HL-60 (cell line): ENCODE measurements at regions not wholly inside any gene's neighbourhood (a gene's known extent, or its start where the extent isn't known, plus 50 kb on each side); places are given as distances from the start of the nearest gene placed in this dataset.

Experiments
- DNase-seq, 2 experiments: peaks; one replicate each; pipeline ENCODE4 v3.0.0-alpha.2; 2010 to 2020; ENCODE audit warnings: low read depth in 1 of 2, low spot score in 1 of 2
- H3K27ac ChIP-seq: fragments of 250-450 bp; sonication (Bioruptor Pico); replicated peaks from 2 replicates; pipeline ENCODE4 v1.5.1; 2020; ENCODE audit warnings: mild to moderate bottlenecking, moderate library complexity
- H3K27me3 ChIP-seq: fragments of 250-450 bp; sonication (Bioruptor Pico); 2 replicates; pipeline ENCODE4 v1.5.1; 2021; ENCODE audit warnings: mild to moderate bottlenecking, moderate library complexity; ENCODE audit not compliant: insufficient read depth, poor library complexity, severe bottlenecking
- H3K4me3 ChIP-seq: replicated peaks from 2 replicates; pipeline ENCODE4 v1.5.1; 2011; ENCODE audit warnings: mild to moderate bottlenecking, control low read depth, low read length; ENCODE audit not compliant: insufficient read depth
- GABPA ChIP-seq: IDR thresholded peaks from 2 replicates; pipeline ENCODE4 v1.6.1; 2012; ENCODE audit warnings: low read depth
- POLR2AphosphoS5 ChIP-seq: IDR thresholded peaks from 2 replicates; pipeline ENCODE4 v1.6.1; 2012; ENCODE audit warnings: low read depth
- SPI1 ChIP-seq: IDR thresholded peaks from 2 replicates; pipeline ENCODE4 v1.6.1; 2012; ENCODE audit warnings: low read depth, mild to moderate bottlenecking, borderline replicate concordance
- TF ChIP-seq, protein P1 (sequence below): IDR thresholded peaks from 2 replicates; pipeline ENCODE4 v1.6.1; 2012; ENCODE audit warnings: low read depth; ENCODE audit not compliant: insufficient replicate concordance
- TF ChIP-seq, protein P2 (sequence below): IDR thresholded peaks from one replicate; pipeline ENCODE4 v1.5.1; 2011; ENCODE audit warnings: low read length, control low read depth, inconsistent platforms; ENCODE audit not compliant: insufficient read depth

DNA sequence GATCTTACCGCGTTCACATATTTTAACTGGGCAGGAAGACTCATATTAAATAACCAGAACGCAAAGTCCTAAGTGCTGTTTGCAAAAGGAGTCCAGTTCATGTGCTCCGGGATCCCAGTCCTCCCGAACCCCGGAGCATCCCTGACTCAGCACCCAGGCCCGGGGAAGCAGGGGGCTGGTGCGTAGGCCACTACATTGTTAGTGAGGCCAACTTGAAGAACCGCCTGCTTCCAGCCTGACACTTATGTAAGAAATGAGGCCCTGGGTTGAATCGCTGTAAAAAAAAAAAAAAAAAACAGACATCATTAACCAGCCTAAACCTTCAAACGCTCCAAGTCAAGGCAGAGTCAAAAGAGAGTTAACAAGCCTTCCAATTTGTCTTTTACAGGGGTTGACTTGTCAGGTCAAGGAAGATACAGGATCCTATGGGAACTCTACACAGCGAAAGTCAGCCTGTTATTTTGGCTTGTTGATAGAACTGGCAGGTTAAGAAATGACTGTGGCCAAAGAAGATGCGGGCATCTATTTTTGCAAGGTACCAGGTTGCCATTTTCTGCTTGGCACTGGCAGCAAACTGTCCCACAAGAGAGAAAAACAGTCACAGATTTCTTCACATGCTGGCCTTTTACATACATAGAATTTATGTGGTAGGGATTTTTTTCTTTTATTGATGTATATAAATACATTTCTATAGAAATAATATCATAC is 93.3 kb downstream of the ACTL7B start:
- Histone ChIP-seq H3K4me3 (no peak overlapping the region), H3K27ac (no peak overlapping the region), H3K27me3 (no peaks in the 10 kb centered on the region)
- TF ChIP-seq, protein P1, sequence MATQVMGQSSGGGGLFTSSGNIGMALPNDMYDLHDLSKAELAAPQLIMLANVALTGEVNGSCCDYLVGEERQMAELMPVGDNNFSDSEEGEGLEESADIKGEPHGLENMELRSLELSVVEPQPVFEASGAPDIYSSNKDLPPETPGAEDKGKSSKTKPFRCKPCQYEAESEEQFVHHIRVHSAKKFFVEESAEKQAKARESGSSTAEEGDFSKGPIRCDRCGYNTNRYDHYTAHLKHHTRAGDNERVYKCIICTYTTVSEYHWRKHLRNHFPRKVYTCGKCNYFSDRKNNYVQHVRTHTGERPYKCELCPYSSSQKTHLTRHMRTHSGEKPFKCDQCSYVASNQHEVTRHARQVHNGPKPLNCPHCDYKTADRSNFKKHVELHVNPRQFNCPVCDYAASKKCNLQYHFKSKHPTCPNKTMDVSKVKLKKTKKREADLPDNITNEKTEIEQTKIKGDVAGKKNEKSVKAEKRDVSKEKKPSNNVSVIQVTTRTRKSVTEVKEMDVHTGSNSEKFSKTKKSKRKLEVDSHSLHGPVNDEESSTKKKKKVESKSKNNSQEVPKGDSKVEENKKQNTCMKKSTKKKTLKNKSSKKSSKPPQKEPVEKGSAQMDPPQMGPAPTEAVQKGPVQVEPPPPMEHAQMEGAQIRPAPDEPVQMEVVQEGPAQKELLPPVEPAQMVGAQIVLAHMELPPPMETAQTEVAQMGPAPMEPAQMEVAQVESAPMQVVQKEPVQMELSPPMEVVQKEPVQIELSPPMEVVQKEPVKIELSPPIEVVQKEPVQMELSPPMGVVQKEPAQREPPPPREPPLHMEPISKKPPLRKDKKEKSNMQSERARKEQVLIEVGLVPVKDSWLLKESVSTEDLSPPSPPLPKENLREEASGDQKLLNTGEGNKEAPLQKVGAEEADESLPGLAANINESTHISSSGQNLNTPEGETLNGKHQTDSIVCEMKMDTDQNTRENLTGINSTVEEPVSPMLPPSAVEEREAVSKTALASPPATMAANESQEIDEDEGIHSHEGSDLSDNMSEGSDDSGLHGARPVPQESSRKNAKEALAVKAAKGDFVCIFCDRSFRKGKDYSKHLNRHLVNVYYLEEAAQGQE: no peak
- TF ChIP-seq, protein P2, sequence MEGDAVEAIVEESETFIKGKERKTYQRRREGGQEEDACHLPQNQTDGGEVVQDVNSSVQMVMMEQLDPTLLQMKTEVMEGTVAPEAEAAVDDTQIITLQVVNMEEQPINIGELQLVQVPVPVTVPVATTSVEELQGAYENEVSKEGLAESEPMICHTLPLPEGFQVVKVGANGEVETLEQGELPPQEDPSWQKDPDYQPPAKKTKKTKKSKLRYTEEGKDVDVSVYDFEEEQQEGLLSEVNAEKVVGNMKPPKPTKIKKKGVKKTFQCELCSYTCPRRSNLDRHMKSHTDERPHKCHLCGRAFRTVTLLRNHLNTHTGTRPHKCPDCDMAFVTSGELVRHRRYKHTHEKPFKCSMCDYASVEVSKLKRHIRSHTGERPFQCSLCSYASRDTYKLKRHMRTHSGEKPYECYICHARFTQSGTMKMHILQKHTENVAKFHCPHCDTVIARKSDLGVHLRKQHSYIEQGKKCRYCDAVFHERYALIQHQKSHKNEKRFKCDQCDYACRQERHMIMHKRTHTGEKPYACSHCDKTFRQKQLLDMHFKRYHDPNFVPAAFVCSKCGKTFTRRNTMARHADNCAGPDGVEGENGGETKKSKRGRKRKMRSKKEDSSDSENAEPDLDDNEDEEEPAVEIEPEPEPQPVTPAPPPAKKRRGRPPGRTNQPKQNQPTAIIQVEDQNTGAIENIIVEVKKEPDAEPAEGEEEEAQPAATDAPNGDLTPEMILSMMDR: no peak
- TF ChIP-seq GABPA (no peak), SPI1 (no peak), POLR2AphosphoS5 (no peak)
- DNase-seq: no peak

DNA sequence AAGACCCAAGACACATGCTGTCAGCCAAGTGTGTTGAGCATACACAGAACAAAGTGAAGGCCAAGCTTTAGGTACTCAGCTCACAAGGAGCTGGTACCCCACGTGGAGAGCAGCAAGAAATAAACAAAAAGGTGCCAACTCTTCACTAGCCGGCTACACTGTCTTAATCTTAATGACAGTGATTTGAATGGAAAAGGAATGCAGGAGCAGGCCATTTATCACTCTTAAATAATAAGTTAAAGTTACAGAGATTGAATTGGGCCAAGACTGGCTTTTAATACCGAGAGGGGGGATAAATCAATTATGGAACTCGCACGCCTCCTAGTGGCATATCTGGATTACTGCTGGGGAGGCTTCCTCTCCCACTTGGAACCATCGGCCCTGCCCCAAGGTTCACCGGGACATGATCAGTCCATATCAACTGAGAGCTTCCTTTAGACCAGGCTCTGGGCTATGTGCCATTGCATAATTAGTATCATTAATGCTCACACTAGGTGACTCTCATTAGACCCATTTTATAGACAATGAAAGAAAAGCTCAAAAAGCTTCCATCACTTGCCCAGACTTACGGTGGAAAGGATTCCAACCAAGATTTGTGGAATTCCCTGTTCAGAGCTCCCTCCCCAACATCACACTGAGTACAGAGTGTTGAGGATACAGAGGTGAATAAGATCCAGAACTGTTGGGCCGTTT is 94.0 kb downstream of the ACTL7B start:
- Histone ChIP-seq H3K27ac (no peak overlapping the region), H3K27me3 (no peaks in the 10 kb centered on the region), H3K4me3 (no peak overlapping the region)
- DNase-seq: peak in 1 of 2 experiments; percentile 48
- TF ChIP-seq, protein P2: peak; percentile 82
- TF ChIP-seq, protein P1: no peak
- TF ChIP-seq GABPA: no peak

DNA sequence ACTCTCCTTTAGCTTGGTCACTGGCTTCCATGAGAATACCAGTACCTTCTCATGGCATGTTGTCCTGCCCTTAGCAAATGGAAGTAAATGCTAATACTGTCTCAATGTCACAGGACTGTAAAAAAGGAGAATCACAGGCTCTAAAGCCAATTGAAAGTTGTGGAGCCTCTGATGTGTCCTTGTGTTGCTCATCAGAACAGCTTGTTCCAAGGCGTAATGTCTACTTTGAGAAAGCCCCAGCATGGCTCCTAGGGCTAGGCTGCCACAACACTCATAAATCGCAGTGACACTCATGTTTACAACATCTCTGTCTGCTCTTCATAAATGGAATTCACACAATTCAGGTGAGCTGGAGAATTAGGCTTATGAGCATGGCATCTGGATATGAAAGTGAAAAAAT is 94.9 kb downstream of the ACTL7B start:
- TF ChIP-seq, protein P1: no peak
- TF ChIP-seq, protein P2: no peak
- TF ChIP-seq GABPA (no peak), POLR2AphosphoS5 (no peak), SPI1 (no peak)
- no peak overlapping the region for H3K27ac ChIP-seq
- H3K27me3 ChIP-seq: no peaks in the 10 kb centered on the region

More for the DNA sequence above, 94.9 kb downstream of the ACTL7B start:
- DNase-seq: no peak
- H3K4me3 ChIP-seq: no peak overlapping the region
